Adrenal gland (tissue), 5 donors: ENCODE measurements at regions not wholly inside any gene's neighbourhood (a gene's known extent, or its start where the extent isn't known, plus 50 kb on each side); places are given as distances from the start of the nearest gene placed in this dataset.

Source experiments
- POLR2A ChIP-seq, 2 donors: fragments of 450-650 bp; IDR thresholded peaks; one replicate each; pipeline ENCODE4 v1.6.1; 2017; ENCODE audit warnings: antibody characterized with exemption in 2 of 2, mild to moderate bottlenecking in 2 of 2, moderate library complexity in 1 of 2
- TF ChIP-seq, protein P1 (sequence below), 6 experiments: fragments of 450-650 bp in 4 of 6; fragments of 200-600 bp in 2 of 6; sonication (generic) in 1 of 6; IDR thresholded peaks; 1 replicate in 5 of 6; 2 replicates in 1 of 6; pipeline versions ENCODE4 v1.5.1 to v1.8.0; 2016 to 2021; ENCODE audit warnings: antibody characterized with exemption in 6 of 6, mild to moderate bottlenecking in 2 of 6, moderate library complexity in 1 of 6
- donor health status: DM: no; HTN: no; CAD: no.

DNA sequence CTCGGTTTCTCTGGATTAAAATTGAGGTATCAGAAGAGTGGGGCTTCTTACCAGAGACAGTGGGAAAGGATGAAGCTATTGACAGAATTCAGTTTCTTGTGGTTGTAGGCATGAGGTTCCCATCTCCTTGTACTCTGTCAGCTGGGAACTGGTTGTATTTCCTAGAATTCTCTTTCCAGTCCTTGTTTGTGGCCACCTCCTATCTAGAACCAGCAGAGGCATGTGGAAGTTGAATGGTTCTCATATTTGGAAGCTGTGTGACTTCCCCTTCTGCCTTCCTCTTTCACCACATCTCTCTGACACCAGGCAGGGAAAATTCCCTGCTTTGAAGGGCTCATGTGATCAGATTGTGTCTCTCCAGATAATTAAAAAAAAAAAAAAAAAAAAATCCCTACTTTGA lies 457.7 kb upstream of the ADAMTS5 start:
- TF ChIP-seq, protein P1, sequence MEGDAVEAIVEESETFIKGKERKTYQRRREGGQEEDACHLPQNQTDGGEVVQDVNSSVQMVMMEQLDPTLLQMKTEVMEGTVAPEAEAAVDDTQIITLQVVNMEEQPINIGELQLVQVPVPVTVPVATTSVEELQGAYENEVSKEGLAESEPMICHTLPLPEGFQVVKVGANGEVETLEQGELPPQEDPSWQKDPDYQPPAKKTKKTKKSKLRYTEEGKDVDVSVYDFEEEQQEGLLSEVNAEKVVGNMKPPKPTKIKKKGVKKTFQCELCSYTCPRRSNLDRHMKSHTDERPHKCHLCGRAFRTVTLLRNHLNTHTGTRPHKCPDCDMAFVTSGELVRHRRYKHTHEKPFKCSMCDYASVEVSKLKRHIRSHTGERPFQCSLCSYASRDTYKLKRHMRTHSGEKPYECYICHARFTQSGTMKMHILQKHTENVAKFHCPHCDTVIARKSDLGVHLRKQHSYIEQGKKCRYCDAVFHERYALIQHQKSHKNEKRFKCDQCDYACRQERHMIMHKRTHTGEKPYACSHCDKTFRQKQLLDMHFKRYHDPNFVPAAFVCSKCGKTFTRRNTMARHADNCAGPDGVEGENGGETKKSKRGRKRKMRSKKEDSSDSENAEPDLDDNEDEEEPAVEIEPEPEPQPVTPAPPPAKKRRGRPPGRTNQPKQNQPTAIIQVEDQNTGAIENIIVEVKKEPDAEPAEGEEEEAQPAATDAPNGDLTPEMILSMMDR (IDR thresholded peaks at IDR 0.05) = no peak
- no peak for TF ChIP-seq POLR2A (IDR thresholded peaks at IDR 0.05)
